ENCODE measurements at regions not wholly inside any gene's neighbourhood (a gene's known extent, or its start where the extent isn't known, plus 50 kb on each side); places are given as distances from the start of the nearest gene placed in this dataset.

DNA sequence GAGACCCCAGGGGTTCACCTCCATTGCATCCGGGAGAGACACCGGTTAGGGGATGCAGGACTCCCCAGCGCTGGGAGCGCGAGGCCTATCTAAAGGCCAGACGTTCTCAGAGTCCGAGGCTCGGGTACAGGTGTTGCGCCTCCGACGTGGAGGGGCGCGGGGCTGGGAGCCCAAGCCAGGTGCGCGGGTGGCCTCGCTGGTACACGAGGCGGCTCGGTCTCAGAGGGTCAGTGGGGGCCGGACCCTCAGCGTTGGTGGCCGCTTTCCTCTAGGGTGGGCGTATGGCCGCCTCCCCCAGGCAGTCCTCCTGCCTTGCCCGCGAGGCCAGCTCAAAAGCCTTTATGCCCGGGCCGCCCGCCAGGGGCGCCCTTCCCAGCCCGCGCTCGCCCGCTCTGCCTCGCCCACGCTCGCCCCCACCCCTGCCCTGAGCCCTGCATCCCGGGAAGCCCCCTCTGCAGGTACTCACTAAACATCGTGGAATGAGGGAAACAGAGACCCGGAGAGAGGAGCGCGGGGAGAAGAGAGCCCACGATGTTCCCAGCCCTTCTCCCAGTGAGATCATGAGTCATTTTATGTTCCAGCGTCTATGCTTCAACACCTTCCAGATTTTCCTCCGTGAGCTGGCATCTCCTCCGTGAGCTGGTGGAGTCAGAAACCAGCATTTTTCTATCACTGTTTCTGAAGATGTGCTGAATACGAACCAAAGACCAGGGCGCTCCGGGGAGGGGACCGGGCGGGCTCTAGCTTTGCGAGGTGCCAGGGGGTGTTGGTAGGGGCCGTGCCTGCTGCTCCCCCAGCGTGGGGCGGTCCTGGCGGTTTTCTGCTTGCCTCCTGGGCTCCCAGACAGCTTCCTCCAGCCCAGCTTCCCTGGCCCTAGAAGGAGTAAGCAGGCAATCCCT, 73.8 kb downstream of the DIO3 start:
- no peak for DNase-seq (ENCODE audit: low read depth)
- H3K4me3 ChIP-seq (ENCODE audit: control insufficient read depth, low read depth, low read length) = no peak overlapping the region
- TF ChIP-seq, protein P1, sequence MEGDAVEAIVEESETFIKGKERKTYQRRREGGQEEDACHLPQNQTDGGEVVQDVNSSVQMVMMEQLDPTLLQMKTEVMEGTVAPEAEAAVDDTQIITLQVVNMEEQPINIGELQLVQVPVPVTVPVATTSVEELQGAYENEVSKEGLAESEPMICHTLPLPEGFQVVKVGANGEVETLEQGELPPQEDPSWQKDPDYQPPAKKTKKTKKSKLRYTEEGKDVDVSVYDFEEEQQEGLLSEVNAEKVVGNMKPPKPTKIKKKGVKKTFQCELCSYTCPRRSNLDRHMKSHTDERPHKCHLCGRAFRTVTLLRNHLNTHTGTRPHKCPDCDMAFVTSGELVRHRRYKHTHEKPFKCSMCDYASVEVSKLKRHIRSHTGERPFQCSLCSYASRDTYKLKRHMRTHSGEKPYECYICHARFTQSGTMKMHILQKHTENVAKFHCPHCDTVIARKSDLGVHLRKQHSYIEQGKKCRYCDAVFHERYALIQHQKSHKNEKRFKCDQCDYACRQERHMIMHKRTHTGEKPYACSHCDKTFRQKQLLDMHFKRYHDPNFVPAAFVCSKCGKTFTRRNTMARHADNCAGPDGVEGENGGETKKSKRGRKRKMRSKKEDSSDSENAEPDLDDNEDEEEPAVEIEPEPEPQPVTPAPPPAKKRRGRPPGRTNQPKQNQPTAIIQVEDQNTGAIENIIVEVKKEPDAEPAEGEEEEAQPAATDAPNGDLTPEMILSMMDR (IDR thresholded peaks at IDR 0.05; ENCODE audit: control insufficient read depth, insufficient read depth, low read depth, low read length, missing control alignments) = no peak

DNA sequence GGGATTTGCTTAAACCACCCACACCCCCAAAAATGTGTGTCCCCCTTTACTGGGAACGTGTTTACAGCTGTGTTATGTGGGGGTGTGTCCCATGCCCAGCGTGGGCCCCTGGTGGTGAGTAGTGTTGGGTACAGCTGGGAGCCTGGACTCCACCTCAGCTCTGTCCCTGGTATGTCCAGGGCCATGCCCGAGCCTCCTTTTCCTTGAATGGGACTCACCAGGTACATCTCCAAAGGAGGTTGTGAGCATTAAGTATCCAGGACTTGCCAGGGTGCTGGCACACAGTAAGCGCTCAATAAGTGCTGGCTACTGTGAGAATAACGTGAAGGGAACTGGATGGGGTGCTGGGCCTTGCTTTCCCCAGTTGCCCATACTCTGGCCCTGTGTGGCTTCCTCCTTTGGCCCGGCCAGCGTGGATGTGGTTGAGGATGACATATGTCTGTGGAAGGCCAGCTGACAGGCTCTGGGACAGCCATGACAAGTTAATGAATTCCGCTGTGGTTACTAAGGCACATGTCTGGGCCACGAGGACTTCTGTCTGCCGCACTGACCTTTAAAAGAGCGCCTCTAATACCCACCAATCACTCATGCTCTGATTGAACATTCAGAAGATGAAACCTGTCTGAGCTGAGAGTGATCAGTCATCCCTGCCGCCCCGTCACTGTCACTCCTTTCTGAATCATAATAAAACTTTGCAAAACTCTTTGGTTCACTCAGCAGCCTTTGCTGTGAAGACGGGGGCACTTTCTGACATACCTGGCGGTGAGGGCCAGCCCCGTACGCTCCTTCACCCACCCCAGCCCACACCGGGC, 74.7 kb downstream of the DIO3 start:
- no peak overlapping the region for H3K4me3 ChIP-seq (ENCODE audit: control insufficient read depth, low read depth, low read length)
- TF ChIP-seq, protein P1 (IDR thresholded peaks at IDR 0.05; ENCODE audit: control insufficient read depth, insufficient read depth, low read depth, low read length, missing control alignments) = no peak
- DNase-seq (ENCODE audit: low read depth) = no peak

DNA sequence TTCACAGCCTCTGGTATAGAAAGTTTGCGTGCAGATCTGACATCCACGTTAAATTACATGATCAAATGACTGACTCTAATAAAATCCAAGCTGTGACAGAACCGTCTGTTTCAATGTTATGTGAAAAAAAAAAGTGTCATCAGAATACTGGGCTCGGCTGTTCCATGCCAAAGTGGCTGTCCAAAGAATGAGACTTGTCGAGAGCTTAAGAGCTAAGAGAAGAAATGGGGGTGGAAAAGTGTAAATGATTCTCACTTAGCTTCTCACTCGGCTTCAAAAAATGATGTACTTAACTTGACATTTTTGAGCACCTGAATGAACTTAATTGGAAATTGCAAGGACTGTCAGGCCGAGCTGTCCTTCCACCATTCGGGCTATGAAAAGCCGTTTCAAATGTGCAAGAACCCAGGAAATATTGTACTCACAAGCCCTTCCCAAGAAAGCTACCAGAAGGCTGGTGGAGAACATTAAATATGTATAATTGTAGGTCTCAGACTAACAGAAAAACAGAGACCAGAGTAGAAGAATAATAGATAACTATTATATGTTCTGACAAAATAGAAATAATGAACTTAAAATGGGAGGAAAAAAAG, 78.0 kb downstream of the DIO3 start:
- TF ChIP-seq, protein P1 (IDR thresholded peaks at IDR 0.05; ENCODE audit: control insufficient read depth, insufficient read depth, low read depth, low read length, missing control alignments) = no peak
- no peak for DNase-seq (ENCODE audit: low read depth)
- H3K4me3 ChIP-seq (ENCODE audit: control insufficient read depth, low read depth, low read length) = no peak overlapping the region

DNA sequence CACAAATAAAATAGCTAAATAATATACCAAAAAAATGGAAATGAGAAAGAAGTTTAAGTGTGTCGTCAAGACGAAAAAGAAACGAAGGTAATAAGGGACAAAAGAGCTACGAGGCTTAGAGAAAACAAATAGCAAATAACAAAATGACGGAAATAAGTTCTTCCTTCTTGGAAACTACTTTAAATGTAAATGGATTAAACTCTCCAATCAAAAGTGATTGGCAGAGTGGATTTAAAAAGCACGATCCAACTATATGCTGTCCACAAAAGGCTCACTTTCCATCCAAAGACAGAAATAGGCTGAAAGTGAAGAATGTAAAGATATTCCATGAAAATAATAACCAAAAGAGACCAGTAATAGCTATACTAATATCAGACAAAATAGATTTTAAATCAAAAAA, 82.4 kb downstream of the DIO3 start:
- no peak overlapping the region for H3K4me3 ChIP-seq (ENCODE audit: control insufficient read depth, low read depth, low read length)
- DNase-seq (ENCODE audit: low read depth) = no peak
- TF ChIP-seq, protein P1 (IDR thresholded peaks at IDR 0.05; ENCODE audit: control insufficient read depth, insufficient read depth, low read depth, low read length, missing control alignments) = no peak

DNA sequence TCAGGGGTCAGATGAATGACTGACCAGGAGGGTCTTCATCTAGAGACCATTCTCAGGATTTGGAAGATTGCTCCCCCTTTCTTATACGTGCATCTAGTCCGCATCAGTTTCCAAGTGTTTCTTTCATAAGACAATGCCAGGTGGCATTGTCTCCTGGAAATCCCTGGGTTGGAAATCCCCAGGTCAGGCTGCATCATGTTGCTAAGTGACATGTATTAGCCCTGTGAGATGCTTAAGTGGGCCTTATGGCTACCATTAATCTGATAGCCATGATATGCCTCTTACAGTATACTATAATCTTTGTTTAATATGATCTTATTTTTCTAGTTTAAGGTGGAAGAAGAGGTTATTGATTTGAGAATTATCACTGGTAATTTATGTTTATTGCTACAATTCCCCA, 92.8 kb downstream of the DIO3 start:
- TF ChIP-seq, protein P1 (IDR thresholded peaks at IDR 0.05; ENCODE audit: control insufficient read depth, insufficient read depth, low read depth, low read length, missing control alignments) = no peak
- no peak for DNase-seq (ENCODE audit: low read depth)
- H3K4me3 ChIP-seq (ENCODE audit: control insufficient read depth, low read depth, low read length) = no peak overlapping the region

DNA sequence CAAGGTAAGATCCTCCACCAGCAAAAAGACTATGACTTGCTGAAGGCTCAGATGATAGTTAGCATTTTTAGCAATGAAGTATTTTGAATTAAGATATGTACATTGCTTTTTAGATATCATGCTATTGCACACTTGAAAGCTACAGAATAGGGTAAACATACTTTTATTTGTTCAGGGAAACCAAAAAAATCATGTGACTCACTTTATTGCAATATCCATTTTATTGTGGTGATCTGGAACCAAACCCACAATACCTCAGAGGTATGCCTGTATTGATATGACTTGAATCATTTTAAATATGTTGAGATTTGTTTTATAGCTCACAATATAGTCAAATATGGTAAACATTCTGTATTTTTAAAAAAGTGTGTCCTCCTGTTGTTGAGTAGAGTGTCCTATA, 96.1 kb downstream of the DIO3 start:
- DNase-seq (ENCODE audit: low read depth) = no peak
- H3K4me3 ChIP-seq (ENCODE audit: control insufficient read depth, low read depth, low read length) = no peak overlapping the region
- TF ChIP-seq, protein P1 (IDR thresholded peaks at IDR 0.05; ENCODE audit: control insufficient read depth, insufficient read depth, low read depth, low read length, missing control alignments) = no peak
